Subcutaneous abdominal adipose tissue (tissue), 5 donors: ENCODE measurements at regions not wholly inside any gene's neighbourhood (a gene's known extent, or its start where the extent isn't known, plus 50 kb on each side); places are given as distances from the start of the nearest gene placed in this dataset.

Source experiments
- H3K27ac ChIP-seq: one replicate; pipeline ENCODE4 v1.7.0; 2013; ENCODE audit warnings: low read depth, mild to moderate bottlenecking, inconsistent platforms, low read length, moderate library complexity
- H3K27me3 ChIP-seq, 5 donors: one replicate each; pipeline ENCODE4 v1.7.0; 2013; ENCODE audit warnings: low read length in 5 of 5, inconsistent platforms in 1 of 5; ENCODE audit not compliant: control insufficient read depth in 5 of 5, insufficient read depth in 4 of 5
- H3K36me3 ChIP-seq, 5 donors: one replicate each; pipeline ENCODE4 v1.7.0; 2013; ENCODE audit warnings: low read length in 5 of 5; ENCODE audit not compliant: control insufficient read depth in 5 of 5, insufficient read depth in 5 of 5
- H3K4me1 ChIP-seq, 5 donors: one replicate each; pipeline ENCODE4 v1.7.0; 2013; ENCODE audit warnings: low read length in 5 of 5, mild to moderate bottlenecking in 3 of 5, moderate library complexity in 1 of 5; ENCODE audit not compliant: control insufficient read depth in 5 of 5, insufficient read depth in 5 of 5
- H3K4me3 ChIP-seq, 5 donors: one replicate each; pipeline ENCODE4 v1.7.0; 2013; ENCODE audit warnings: low read length in 5 of 5, low read depth in 1 of 5
- H3K9ac ChIP-seq, 5 donors: one replicate each; pipeline ENCODE4 v1.7.0; 2013; ENCODE audit warnings: low read length in 5 of 5, mild to moderate bottlenecking in 4 of 5, moderate library complexity in 3 of 5
- H3K9me3 ChIP-seq, 5 donors: one replicate each; pipeline ENCODE4 v1.7.0; 2013; ENCODE audit warnings: low read length in 5 of 5; ENCODE audit not compliant: control insufficient read depth in 5 of 5
- donor health status: healthy.
- donor health status: healthy.
- donor health status: healthy.
- donor health status: healthy.
- donor health status: healthy.

- Histone ChIP-seq H3K27ac (no peak overlapping the region), H3K9me3 (no peaks in the 10 kb centered on the region), H3K9ac (no peak overlapping the region)
These were observed 180.1 kb upstream of the SPRY1 start for GRCh38 chr4:123216543-123216942.

GRCh38 chr4:123216946-123217345, 179.6 kb upstream of the SPRY1 start:
- Histone ChIP-seq H3K27me3 (no peaks in the 10 kb centered on the region), H3K9me3 (no peaks in the 10 kb centered on the region), H3K27ac (no peak overlapping the region), H3K4me1 (no peaks in the 10 kb centered on the region), H3K9ac (no peak overlapping the region), H3K36me3 (no peaks in the 10 kb centered on the region), H3K4me3 (no peak overlapping the region)

More at GRCh38 chr4:123216543-123216942, 180.1 kb upstream of the SPRY1 start:
- Histone ChIP-seq H3K4me1 (no peaks in the 10 kb centered on the region), H3K36me3 (no peaks in the 10 kb centered on the region), H3K4me3 (no peak overlapping the region), H3K27me3 (no peaks in the 10 kb centered on the region)

GRCh38 chr4:123217664-123218063, 178.9 kb upstream of the SPRY1 start:
- Histone ChIP-seq H3K27me3 (no peaks in the 10 kb centered on the region), H3K9me3 (no peaks in the 10 kb centered on the region), H3K27ac (no peak overlapping the region), H3K9ac (no peak overlapping the region), H3K4me3 (no peak overlapping the region), H3K4me1 (no peaks in the 10 kb centered on the region), H3K36me3 (no peaks in the 10 kb centered on the region)

- Histone ChIP-seq H3K36me3 (no peaks in the 10 kb centered on the region), H3K9ac (no peak overlapping the region), H3K4me1 (no peaks in the 10 kb centered on the region), H3K27me3 (no peaks in the 10 kb centered on the region), H3K4me3 (no peak overlapping the region), H3K27ac (no peak overlapping the region), H3K9me3 (peaks cover 0 to 2% (median 0%) of the 10 kb centered on the region in 5 donors)
These were observed 177.6 kb upstream of the SPRY1 start for GRCh38 chr4:123218981-123219380.

GRCh38 chr4:123229286-123229685, 167.3 kb upstream of the SPRY1 start:
- no peak overlapping the region for H3K9ac ChIP-seq
- no peak overlapping the region for H3K27ac ChIP-seq
- no peak overlapping the region for H3K4me3 ChIP-seq
- H3K9me3 ChIP-seq: no peaks in the 10 kb centered on the region
- no peaks in the 10 kb centered on the region for H3K36me3 ChIP-seq
- peaks cover 0 to 5% (median 0%) of the 10 kb centered on the region in 5 donors for H3K4me1 ChIP-seq
- H3K27me3 ChIP-seq: no peaks in the 10 kb centered on the region

DNA sequence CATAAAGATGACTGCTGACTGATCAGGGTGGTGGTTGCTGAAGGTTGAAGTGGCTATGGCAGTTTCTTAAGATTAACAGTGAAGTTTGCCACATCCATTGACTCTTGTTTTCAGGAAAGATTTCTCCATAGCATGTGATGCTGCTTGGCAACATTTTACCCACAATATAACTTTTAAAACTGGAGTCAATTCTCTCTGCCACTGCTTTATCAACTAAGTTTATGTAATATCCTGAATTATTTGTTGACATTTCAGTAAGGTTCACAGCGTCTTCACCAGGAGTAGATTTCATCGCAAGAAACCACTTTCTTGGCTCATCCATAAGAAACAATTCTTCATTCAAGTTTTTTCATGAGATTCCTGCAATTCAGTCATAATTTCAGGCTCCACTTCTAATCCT, 166.5 kb upstream of the SPRY1 start:
- no peak overlapping the region for H3K9ac ChIP-seq
- H3K4me1 ChIP-seq: peaks cover 0 to 5% (median 0%) of the 10 kb centered on the region in 5 donors
- no peaks in the 10 kb centered on the region for H3K9me3 ChIP-seq
- H3K27ac ChIP-seq: no peak overlapping the region
- H3K27me3 ChIP-seq: no peaks in the 10 kb centered on the region
- no peak overlapping the region for H3K4me3 ChIP-seq
- H3K36me3 ChIP-seq: no peaks in the 10 kb centered on the region

DNA sequence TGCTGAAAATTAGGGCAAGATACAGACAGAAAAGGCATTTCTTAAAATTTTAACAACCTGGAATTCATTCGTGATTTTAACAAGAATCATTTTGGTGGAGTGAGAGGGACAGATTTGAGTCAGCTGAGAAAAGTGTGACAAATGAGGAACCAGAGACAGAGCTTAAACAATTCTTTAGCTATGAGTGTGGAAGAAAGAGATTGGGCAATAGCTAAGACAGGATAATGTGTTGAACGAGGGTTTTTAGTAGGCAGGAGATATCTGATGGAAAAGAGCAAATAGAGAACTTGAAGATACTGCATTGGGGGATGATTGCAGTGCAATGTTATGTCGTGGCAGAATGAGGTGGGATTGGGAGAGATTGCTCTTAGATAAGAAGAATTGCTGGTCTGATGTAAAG, 164.2 kb upstream of the SPRY1 start:
- Histone ChIP-seq H3K4me1 (peaks cover 0 to 5% (median 0%) of the 10 kb centered on the region in 5 donors), H3K27ac (no peak overlapping the region), H3K27me3 (no peaks in the 10 kb centered on the region), H3K36me3 (no peaks in the 10 kb centered on the region), H3K4me3 (no peak overlapping the region), H3K9me3 (no peaks in the 10 kb centered on the region), H3K9ac (no peak overlapping the region)

DNA sequence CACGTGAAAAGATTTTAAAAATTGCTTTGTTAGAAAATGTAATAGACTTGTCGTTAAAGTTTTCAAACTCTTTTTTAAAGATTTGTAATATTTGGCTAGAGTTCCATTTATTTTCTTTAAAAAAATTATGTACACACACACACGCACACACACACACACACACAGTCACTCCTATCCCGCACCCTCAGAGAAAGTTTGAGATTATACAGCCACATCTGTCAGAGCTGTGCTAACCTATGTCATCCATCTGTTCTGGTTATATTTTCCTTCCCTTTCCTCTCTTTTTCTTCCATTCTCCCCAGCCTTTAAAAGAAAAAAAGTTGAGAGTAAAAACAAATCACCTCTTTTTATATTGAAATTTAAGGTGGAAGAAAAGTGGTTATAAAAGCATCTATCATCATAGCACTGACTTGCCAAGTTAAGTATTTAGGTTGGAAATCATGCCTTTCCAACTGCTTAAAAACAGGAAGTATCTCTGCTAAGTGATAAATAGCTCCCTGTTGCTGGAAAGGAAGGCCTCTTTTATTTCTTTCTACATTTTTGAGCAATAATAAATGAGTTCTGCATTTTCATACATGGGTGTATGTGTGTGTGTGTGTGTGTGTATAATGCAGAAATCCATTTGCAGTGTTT, 163.3 kb upstream of the SPRY1 start:
- Histone ChIP-seq H3K4me1 (peaks cover 0 to 5% (median 0%) of the 10 kb centered on the region in 5 donors), H3K36me3 (no peaks in the 10 kb centered on the region), H3K27me3 (no peaks in the 10 kb centered on the region), H3K4me3 (no peak overlapping the region), H3K27ac (no peak overlapping the region), H3K9me3 (no peaks in the 10 kb centered on the region), H3K9ac (no peak overlapping the region)

DNA sequence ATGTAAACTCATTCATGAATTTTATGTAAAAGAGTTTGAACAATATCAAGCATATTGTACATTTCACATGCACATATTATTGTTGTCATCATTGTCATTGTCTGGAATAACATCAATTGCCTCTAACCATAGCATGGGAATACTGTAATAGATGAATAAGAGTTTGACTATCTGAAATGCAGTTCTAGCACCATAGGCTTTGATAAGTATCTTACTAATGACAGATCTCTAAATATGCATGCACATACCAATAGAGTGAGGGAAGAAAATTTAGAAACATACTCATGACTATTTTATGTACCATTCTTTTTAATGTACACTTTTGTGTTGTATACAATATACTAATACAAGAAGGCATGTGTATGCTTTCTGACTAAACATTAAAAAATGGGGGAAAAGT, 161.6 kb upstream of the SPRY1 start:
- H3K27ac ChIP-seq: no peak overlapping the region
- no peaks in the 10 kb centered on the region for H3K36me3 ChIP-seq
- peaks cover 0 to 5% (median 0%) of the 10 kb centered on the region in 5 donors for H3K4me1 ChIP-seq
- no peaks in the 10 kb centered on the region for H3K9me3 ChIP-seq
- H3K4me3 ChIP-seq: no peak overlapping the region
- H3K27me3 ChIP-seq: no peaks in the 10 kb centered on the region
- H3K9ac ChIP-seq: no peak overlapping the region

DNA sequence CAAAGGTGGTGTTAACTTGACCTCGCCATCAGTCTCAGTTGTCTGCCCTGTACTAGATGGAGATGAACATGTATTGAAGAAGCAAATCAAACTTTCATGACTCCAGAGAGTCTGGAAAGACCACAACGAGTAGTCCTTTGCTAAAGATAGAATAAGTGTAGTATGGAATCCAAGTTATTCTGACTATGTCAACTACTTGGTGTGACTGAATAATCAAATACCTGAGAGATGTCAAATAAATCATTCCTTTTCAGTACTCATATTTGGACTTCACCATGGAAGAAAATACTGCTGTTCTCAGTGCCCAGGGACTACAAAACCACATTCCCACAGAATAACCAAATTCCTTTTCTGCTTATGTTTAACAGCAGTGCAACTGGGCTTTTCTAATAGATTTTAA, 161.2 kb upstream of the SPRY1 start:
- Histone ChIP-seq H3K27ac (no peak overlapping the region), H3K9me3 (no peaks in the 10 kb centered on the region), H3K9ac (no peak overlapping the region), H3K4me3 (no peak overlapping the region), H3K4me1 (peaks cover 0 to 5% (median 0%) of the 10 kb centered on the region in 5 donors), H3K27me3 (no peaks in the 10 kb centered on the region), H3K36me3 (no peaks in the 10 kb centered on the region)
